AG20443 (cell line): ENCODE measurements at regions not wholly inside any gene's neighbourhood (a gene's known extent, or its start where the extent isn't known, plus 50 kb on each side); places are given as distances from the start of the nearest gene placed in this dataset.
A peak's percentile ranks its signal among the peaks of the same experiment; 100 is the strongest.

Experiments used
- DNase-seq: peaks from one replicate; pipeline ENCODE4 v3.0.0; 2012; ENCODE audit warnings: low spot score, mixed read lengths

DNA sequence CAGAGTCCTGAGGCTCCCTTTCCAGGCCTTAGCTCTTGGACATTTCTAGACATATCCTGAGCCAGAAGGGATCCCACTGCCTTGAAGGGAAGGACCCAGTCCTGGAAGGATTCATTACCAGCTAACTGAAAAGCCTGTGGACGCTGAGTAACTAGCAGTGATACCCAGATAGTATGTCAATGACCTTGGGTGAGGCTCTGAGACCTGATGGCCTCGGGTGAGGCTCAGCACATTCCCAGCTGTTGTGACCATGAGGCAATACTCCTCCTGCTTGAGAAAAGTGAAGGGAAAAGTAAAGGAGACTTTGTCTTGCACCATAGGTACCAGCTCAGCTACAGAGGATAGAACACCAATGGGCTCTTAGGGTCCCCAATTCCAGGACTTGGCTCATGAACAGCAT lies 268.1 kb downstream of the DKK2 start:
- DNase-seq = no peak

DNA sequence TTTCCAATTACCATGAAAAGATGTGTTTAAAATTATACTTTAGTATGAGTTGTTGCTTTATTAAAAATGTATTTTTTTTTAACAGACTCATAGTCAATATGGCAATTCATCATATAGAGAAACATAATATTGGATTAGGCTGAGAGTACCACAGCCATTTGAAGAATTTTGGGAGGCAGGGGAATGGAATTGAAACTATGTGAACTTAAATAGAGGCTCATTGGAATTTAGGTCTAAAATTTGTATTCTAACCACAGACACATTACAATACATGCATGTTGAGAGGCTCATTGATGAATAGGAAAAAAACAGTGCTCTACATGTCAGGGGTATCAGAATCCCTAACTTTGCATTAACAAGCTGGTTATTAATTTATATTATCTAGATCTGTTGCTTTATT lies 269.6 kb downstream of the DKK2 start:
- DNase-seq = peak; percentile 29

DNA sequence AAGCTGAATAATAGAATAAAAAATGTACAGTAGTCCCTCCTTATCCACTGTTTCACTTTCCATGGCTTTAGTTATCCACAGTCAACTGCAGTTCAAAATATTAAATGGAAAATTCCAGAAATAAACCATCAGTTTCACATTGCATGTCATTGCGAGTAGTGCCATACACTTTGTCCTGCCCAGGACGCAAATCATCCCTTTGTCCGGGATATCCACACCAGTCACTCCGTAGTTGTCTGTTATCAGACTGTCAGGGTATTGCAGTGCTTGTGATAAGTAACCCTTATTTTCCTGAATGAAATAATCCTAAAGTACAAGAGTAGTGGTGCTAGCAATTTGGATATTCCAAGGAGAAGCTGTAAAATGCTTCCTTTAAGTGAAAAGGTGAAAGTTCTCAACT lies 271.3 kb downstream of the DKK2 start:
- DNase-seq = no peak

DNA sequence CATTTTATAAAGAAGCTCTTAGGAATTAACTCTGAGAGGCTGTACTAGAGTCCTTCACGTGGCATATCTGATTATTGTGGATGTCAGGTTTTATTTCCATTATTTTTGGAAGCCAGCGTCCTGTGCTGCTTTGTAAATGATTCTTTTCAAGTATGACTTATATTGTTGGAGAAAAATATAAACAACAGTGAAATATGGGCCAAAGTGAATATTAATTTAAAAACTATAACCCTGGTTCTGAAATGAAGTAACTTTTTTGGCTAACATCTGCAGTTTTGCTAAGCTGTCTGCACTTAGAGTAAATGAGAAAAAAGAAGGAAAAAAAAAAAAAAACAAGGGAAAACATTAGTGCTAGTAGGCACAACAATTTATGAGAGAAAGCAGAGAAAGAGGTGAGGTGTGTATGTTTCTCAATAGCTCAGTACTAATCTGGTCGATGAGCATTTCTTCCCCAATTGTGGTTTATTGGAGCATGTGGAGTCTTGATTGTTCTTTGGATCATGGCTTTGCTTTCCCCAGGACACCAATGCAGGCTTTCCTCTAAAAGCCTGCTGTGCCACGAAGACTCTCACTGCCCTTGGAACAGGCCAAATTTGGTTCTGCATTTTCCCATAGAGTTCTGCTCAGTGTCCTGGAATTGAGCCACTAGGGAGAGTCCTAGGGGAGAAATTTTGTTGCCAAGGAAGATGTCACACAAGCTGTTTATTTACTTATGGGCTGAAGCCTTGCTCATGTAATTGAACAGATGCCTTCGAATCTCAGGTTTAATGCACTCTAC lies 273.3 kb downstream of the DKK2 start:
- peak; percentile 41 for DNase-seq

DNA sequence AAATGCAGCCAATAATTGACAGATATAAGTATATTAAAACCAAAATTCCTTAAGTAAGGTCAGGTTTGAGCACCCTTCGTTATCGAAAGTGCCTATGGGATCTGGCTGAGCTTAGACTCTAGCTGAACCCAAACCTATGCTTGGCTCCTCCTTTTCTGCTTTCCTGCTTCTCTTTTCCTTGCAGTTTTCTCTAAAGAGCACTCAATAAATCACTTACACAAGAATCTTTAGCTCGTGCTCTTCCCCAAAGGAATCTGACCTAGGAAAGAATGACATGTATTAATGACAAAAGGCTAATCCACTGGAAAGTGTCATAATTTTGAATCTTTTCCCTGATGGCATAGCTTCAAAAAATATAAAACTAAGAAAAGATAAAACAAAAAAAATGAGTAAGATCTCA lies 282.7 kb downstream of the DKK2 start:
- DNase-seq = no peak

DNA sequence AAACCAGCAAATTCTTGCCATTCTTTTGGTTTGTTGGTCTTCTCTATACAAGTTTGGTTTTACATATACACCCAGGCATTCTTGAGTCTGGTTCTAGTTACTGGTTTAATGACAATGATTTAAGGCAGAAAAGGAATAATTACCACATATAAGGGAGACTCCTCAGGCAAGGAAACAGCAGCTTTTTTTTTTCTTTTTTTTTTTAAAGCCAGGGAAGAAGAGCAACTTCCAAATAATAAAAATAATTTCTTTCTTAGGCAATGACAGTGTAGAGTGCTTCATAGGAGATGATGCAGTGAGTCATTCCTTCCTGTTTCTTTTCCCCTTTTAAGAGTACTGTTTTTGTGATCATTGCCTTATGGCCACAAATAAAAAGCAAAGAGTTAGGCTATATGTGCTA lies 289.7 kb downstream of the DKK2 start:
- DNase-seq = peak; percentile 35

DNA sequence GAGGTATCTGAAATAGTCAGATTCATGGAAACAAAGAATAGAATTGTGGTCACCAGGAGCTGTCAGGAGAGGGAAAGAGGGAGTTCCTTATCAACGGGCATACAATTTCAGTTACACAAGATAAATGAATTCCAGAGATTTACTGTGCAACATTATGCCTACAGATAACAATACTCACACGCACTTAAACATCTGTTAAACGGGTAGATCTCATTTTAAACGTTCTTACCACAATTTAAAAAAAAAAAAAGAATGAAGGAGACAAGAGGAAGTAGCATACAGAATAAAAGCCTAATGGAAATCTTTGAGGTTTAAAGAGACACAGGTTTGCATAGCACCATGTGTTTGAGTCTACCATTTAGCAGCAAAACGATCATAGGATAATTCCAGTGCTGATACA lies 298.0 kb downstream of the DKK2 start:
- DNase-seq = no peak

DNA sequence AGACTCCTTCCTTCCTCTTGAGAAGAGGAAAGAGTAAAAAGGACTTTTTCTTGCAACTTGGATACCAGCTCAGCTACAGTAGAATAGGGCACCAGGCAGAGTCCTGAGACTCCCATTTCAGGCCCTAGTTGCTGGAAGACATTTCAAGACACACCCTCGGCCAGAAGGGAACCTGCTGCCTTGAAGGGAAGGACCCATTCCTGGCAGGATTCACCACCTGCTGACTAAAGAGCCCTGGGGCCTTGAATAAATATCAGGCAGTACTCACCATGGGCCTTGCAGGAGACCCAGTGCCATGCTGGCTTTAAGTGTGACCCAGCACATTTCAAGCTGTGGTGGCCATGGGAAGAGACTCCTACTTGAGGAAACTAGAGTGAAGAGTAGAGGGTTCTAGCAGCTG lies 317.6 kb downstream of the DKK2 start:
- no peak for DNase-seq

DNA sequence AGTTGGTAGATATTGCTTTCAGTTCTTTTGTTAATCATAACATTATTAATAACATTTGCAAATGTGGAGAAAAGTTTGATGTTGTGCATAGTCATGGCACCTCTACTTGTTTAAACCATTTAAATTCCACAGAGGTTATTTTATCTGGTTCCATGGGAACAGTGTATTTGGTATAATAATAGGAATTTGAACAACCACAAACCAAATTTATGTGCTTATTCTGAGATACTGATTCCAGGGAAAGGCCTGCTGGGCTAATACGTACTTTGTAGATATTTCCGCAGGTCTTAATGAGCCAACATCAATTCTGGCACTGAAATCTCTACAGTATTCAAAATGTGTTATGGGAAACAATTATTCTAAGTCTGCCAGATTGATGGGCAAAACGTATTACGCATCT lies 319.0 kb downstream of the DKK2 start:
- peak; percentile 33 for DNase-seq

DNA sequence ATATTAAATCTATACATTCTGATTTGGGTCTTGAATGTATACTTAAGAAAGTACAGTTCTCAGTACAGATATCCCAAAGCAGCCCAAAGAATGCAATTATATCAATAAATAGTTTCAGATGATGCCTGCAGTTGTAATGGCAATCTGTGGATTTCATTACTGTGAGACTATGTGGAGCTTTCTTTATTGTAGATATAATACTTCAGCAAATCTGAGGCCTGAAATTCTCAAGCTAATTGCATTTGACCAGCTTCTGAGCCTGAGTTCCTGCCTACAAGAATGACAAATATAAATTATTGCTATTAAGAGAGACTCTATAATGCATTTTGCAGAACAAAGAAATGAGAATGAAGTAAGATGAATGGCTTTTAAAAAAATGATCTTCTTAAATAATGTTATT lies 320.3 kb downstream of the DKK2 start:
- no peak for DNase-seq

DNA sequence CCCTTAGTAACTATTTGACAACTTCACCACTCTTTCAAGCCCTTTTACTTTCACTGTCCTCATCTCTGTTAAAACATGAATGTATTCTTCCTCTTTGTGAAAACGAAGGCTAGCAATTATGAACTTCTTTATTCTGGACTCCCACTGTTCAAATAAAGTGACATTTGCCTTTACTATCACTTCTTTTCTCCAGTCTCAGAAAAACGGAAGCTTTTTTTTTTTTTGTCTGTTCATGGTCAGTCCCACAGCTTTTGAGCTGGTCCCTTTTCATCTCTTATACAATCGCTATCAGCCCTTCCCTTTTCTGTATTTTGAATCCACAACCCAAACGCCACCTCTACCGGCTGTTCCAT lies 327.7 kb downstream of the DKK2 start:
- no peak for DNase-seq

DNA sequence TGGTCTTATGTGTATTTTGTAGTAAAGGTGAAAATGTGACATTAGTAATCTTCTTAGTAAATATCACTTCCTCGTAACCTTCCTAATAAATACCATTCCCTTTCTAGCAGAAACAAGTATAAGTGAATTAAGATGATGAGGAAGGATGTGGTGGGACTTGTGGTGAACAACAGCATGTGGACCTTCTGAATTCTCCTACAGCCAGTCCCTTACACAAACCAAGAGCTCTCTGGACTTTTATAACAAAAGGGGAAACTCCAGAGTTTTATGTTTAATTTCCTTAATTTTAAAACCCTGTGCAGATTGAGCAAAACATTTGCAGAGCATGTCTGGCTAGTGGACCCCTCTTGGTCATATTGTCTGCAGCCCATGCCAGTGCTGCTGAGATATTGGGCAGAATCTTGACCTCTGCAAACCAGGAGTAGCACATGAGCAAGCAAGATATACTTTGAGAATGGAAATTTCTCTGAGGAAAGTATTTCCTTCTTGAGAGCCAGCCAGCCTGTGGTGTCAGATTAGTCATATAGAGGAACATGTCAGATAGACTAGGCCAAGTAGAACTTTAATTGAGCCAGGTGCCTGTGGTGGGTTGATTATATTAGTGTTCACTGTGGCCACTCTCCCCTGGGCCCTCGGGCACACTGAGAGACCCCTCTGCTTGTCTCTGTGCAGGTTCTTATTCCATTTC lies 328.2 kb downstream of the DKK2 start:
- peak; percentile 56 for DNase-seq

DNA sequence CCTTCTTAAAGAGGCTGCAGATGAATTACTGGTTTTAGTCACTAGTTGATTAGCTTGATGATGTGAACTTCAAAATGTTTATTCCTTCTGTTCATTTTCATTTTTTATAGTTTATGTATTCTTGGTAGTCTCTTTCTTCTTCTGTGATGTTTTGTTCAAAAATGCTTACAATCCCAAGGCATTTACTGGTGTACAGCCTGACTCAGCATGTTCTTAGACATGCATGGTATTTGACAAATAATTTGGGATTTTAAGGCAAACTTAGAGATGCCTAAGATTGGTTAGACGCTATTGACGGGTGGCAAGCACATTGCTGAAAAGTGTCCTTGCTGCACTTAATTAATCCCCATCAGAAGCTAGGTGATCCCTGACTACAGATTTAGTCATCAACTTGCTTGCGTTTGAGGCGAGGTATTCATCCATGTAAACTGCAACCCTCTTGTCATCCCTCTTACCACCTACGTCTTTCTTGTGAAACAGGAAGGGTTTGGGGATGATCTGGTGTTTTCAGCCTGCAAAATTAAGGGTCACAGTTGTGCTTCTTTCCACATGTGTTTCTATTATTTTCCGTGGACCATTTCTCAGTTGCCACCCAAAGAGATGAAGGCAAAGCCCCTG lies 331.8 kb downstream of the DKK2 start:
- DNase-seq = peak; percentile 11

DNA sequence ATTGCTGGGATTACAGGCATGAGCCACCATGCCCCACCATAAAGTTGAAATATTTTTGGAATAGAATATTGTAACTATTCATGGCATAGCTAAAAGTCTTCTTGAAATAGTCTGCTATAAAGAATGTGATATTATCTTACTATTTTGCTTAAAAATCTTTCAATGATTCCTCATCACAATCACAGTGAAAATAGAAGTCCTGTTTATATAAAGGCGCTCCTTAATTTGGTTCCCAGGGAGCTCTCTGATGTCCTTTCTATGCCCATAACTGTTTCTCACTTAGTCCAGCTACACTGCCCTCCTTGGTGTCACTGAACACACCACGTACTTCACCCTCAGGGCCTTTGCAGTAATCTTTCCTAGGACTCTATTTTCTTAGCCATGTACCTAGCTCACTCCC lies 331.7 kb upstream of the GIMD1 start:
- DNase-seq = no peak

DNA sequence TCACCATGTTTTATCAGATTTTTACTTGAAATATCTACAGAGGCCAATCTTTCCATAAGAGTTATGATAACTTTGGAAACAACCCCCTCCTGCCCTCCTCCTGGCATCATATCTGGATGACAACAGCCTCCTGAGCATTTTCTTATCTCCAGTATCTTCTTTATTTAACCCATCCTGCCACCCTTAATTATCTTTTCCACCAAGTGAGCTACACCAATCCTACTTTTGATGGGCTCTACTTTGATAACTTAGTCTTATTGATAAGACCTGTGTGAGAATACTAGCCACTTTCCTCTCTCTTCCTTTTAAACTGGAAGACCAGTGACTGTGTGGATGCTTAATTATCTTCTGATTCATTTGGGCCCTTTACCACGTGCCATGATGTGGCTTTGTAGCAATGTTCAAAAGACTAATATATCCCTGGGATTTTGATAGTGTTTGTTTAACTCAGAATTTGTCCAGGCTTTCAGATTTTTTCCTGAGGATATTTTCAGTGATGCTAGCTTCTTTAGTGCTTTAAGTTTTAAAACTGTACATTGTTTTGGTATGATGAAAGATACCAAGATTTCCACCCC lies 330.1 kb upstream of the GIMD1 start:
- no peak for DNase-seq

DNA sequence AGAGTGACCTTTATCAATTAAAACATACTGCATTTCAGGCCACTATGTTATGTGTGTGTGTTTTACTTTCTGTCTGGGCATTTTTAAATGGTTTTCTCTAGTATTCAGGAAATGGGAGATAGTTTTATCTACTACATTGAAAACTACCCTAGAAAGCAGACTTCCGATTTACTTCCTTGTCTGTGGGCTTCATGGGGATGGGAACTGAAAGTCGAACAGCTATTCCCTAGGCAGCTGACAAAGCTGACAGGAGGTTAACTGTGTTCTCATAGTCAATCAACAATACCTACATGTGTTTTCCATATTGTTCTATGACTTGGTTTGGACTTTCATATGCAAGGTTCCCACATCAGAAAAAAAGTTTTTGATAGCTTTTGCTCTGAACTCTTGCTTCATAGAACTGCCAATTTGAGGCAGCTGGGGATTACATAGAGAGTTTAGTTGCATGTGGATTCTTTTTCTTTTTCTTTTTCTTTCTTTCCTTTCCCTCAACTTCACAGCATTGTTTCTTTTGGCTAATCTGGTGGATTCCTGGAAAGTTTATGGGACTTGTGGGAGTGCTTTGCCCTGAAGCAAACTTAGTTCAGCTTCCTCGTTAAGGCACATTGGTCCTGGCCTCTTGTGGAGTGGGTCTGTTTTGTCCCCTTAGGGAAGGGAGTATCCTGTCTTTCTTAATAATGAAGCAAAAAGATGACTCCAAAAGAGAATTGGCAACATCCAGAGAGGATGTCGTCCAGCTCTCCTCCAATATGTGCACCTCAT lies 327.1 kb upstream of the GIMD1 start:
- DNase-seq = peak; percentile 26

DNA sequence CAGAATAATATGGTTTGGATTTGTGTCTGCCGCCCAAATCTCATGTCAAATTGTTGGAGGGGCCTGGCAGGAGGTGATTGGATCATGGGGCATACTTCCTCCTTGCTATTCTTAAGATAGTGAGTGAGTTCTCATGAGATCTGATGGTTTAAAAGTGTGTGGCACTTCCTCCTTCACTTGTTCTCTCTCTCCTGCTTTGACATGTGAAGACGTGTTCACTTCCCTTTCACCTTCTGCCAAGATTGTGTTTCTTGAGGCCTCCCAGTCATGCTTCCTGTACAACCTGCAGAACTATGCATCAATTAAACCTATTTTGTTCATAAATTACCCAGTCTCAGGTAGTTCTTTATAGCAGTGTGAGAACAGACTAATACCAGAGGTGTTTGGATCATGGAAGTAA lies 325.7 kb upstream of the GIMD1 start:
- DNase-seq = no peak

DNA sequence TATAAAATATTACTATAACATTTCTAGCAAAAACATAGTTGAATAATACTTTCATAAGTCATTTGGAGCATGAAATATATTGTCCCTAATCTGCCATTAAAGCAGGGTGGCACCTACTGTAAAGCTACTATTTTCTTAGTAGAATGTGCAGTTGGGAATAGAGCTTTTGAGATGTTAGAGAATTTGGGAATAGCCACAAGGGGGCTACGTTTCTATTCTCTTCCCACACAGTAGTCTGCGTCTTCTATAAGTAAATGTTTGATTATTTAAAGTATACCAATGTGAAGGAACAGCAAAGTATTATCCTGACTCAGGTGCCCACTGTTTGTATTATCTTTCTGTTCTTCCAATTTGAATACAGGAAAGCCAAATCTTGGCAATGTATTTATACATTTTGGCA lies 323.2 kb upstream of the GIMD1 start:
- no peak for DNase-seq

DNA sequence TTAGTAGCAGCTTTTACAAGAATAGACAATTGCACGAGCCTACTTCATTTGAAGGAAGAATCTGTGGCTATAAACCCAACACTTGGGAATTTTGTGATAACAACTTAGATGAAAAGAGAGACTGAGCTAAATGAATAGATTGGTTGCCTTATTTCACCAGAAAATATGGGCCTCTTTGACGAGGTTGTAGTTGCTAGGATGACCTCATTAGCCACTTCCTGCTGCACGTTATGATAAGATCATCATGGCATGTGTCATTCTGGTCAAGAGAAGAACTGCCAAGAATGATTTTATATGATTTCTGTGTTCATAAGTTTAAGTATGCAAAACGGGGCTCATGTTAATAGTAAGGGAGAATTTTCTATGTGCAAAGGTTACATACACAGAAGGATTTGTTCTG lies 321.9 kb upstream of the GIMD1 start:
- peak; percentile 39 for DNase-seq

DNA sequence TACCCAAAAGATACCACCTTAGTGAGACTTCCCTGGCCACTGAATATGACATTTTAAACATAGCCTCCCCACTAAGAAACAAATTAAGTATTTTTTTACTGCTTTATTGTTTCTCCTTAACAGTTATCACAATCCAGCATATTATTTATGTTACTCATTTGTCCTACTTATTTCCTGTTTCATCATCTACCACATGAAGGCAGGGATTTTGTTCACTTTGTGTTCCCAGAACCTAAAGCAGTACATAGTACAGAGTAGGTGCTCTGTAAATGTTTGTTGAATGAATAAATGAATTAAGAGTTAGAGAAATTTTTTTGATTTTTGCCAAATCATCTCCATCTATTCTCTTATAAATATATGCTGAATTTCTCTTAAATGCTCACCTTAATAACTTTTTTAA lies 318.4 kb upstream of the GIMD1 start:
- no peak for DNase-seq

DNA sequence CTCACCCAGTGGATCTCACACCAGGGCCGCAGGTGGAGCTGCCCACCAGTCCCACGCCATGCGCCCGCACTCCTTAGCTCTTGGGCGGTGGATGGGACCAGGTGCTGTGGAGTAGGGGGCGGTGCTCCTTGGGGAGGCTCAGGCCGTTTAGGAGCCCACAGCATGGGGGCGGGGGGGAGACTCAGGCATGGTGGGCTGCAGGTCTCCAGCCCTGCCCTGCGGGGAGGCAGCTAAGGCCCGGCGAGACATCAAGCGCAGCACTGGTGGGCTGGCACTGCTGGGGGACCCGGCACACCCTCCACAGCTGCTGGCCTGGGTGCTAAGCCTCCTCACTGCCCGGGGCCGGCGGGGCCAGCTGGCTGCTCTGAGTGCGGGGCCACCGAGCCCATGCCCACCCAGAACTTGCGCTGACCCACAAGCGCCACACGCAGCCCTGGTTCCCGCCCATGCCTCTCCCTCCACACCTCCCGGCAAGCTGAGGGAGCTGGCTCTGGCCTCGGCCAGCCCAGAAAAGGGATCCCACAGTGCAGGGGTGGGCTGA lies 312.9 kb upstream of the GIMD1 start:
- DNase-seq = no peak

DNA sequence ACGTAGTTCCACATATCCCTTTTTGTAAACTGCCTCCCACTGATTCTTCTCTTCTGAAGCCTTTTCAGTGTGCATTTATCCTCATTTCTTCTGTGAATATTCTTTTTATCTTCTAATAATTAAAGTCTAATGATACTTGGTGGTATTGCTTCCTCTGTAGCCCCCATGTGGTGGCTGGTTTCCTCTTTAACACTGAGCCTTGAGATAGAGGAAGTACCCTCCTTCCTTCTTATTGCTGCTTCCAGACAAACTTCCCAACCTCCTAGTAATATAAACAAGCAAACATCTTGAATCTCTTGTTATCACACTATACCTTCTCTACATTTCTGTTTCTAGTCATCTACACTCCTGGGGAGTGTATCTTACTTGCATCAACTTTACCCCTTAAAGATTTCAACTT lies 310.5 kb upstream of the GIMD1 start:
- DNase-seq = no peak
